HG02678 (cell line): ENCODE measurements at regions not wholly inside any gene's neighbourhood (a gene's known extent, or its start where the extent isn't known, plus 50 kb on each side); places are given as distances from the start of the nearest gene placed in this dataset.
"Not testable (repeated sequence)": the region's sequence is repeated elsewhere in the genome, so short reads cannot be mapped to it uniquely, and the experiment has no call there.

ENCODE experiments used
- ATAC-seq: cut with Tn5 transposase; IDR thresholded peaks from one replicate; pipeline ENCODE4 v1.9.1; 2021; ENCODE audit warnings: mild to moderate bottlenecking, moderate library complexity; ENCODE audit not compliant: unreplicated experiment

DNA sequence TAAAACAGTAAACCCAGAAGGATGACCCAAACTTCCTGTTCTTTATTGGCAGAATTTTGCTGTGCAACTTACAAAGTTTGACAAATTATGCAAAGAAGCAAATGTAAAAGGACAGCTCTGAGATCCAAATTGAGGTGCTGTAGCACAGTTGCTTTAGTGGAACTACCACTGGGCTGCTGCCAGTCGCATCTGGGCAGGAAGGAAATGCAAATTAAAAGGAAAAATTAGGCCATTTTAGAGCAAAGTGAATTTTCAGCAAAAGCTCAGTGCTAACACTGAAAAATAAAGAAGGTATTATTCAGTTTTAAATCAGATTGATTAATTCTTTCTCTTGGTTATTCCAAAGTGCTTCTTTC, 104.5 kb downstream of the ZMAT3 start:
- ATAC-seq, result peak; percentile 26

DNA sequence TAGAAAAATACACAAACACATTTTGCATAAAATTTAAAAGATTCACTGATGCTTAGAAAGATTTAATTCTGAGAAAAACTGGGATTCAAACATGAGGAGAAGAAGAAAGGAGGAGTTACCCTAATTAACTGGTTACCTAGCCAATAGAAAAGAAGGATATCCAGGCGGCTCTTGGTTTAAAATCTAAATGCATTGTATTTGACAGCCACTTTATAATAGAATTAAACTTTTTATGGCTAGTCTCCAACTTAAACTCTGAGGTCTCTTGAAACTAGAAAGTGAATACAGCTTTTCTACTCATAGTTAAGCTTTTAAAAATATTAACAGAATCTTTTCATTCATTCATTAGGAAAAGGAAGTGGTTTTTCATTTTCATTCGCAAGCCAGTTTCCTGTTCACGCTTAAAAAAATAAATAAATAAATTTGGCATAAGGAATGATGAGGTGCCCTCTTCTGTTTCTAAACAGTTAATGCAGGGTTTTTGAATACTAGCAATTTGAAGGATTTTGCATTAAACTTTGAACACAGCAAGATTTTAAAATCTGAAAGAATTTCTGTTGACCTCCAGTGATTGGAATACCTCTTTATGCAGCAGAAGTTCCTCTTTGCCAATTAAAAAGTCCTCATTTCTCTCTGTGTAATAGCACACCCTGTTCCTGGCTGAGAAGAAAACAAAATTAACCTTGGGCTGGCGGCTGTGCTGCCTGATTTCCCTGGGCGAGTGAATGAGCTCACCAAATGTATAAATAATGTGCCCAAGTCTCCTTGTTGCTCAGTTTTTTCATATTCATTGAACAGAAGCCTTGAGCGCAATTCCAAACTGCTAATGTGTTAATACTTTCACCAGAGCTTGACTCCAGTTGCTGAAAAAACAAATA, 105.1 kb downstream of the ZMAT3 start:
- peak; percentile 41 for ATAC-seq

DNA sequence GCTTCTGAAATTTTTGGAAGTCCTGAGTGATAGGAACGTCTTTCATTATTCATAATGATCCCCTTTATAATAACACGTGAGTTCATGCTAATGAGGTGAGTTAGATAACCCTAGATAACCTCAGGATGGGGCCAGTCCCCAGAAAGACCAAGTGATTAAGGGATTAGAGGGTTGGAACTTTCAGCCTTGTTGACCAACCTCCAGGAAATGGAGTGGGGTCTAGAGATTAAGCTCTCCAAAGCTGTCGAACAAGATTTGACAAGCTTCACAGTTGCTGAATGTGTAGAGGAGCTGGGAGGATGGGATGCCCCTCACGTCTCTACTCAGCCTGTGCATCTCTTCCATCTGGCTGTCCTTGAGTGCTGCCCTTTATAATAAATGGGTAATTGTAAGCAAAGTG, 107.1 kb downstream of the ZMAT3 start:
- no peak for ATAC-seq

DNA sequence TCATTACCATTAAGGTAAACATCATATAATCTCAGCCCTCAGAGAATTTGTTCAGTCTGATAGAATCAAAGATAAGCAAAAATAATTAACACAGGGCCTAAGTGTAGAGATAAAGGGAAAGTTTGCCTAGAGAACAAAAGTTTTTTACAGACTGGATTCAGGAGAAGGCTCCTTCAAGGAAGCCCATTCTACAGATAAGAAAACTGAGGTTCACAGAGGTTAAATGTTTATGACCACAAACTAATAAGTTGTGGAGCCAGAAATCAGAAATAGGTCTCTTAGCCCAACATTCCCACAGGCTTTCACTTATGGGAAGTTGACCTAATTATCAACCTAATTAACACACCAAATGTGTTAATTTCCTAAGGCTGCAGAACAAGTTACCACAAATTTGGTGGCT, 110.7 kb downstream of the ZMAT3 start:
- no peak for ATAC-seq

DNA sequence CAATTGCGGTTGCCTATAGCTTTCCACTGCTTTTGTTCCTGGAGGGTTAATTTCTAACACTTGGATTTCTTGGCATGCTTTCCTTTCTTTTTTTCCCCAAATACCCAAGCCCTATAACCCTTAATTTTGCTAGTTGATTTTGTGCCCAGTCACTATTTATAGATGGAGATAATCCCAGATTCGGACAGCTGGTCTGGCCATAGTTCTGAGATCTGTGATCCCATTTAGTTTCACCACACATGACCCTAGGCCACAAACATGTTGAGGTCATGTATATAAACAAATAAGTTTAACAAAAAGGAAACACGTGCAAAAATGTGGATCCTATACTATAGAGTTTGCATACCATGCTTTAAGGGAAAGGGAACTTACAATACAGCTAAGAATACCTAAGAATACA, 111.4 kb downstream of the ZMAT3 start:
- no peak for ATAC-seq

DNA sequence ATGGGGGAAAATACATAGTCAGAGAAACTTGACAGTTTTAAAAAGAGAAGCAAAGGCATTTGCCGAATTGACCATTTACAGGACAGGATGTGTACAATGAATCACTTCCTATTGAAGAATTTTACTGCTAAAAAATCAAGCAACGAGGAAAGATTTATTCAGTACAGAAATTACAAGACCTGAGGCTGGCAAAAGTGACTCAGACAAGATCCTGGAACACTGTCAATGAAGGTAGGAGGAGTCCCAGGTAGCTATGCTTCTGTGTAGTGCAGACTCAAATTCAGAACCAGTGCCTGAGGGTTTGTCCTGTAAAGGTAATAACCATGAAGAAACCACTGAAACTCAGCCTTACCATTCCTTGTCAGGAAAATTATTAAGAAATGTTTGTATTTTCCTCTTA, 120.9 kb downstream of the ZMAT3 start:
- no peak for ATAC-seq

DNA sequence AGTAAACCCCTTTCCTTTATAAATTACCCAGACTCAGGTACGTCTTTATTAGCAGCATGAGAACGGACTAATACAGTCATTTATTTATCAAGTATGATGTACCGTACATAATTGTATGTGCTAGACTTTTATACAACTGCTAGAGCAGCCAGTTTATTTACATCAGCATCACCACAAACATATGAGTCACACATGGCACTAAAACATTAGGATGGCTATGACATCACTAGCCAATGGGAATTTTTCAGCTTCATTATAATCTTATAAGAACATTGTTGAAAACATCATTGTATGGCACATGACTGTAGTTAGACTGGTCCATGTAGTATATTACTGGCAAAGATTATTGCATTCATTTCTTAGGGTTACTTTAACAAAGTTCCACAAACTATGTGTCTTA, 121.7 kb downstream of the ZMAT3 start:
- no peak for ATAC-seq

DNA sequence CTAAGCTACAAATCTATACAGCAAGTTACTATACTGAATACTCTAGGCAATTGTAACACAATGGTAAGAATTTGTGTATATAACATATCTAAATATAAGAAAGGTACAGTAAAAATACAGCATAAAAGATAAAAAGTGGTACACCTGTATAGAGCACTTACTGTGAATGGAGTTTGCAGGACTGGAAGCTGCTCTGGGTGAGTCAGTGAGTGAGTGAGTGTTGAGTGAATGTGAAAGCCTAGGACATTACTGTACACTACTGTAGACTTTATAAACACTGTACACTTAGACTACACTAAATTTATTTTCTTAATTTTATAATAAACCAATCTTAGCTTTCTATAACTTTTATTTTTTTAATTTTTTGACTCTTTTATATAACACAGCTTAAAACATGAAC, 123.1 kb downstream of the ZMAT3 start:
- ATAC-seq, result no peak

DNA sequence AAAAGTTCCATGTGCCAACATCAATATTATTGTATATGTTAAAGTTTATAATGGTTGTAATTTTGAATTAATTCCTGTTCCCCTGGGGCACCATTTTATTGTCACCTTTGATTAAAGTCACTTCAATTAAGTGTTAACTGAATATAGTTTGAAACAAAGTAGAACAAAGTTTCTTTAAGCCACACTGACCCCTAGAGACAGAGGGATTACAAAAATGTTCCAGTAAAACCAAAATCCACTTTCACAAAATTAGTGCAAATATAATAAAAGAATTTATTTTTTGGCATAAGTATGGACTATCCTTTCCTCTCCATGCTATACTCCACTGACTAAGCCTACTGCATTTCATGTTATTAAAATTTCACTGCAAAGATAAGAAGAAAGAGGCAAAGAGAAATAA, 123.9 kb downstream of the ZMAT3 start:
- ATAC-seq, result no peak

DNA sequence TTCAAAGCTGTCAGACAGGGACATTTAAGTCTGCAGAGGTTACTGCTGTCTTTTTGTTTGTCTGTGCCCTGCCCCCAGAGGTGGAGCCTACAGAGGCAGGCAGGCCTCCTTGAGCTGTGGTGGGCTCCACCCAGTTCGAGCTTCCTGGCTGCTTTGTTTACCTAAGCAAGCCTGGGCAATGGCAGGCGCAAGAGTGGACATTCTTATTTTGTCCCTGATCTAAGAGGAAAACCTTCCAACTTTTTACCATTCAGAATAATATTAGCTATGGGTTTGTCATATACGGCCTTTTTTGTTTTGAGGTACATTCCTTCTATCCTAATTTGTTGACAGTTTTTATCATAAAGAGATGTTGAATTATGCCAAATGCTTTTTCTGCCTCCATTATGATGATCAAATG, 129.3 kb downstream of the ZMAT3 start:
- ATAC-seq, result not testable (repeated sequence)

DNA sequence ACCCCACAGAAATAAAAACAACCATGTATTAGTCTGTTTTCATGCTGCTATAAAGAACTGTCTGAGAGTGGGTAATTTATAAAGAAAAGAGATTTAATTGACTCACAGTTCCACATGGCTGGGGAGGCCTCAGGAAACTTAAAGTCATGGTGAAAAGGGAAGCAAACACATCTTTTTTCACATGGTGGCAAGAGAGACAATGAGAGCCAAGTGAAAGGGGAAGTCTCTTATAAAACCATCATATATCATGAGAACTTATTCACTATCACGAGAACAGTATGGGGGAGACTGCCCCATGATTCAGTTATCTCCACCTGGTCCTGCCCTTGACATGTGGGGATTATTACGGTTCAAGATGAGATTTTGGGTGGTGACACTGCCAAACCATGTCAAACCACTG, 141.5 kb downstream of the ZMAT3 start:
- no peak for ATAC-seq

DNA sequence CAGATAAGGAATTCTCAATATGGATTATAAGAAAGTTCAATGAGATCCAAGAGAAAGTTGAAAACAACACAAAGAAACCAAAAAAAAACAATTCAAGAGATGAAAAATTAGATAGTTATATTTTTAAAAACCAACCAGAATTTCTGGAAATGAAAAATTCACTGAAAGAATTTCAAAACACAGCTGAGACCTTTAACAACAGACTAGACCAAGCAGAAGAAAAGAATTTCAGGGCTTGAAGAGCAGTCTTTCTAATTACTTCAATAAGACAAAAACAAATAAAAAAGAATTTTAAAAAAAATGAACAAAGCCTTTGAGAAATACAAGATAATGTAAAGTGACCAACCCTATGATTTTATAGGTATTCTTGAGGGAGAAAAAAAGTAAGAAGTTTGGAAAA, 155.4 kb downstream of the ZMAT3 start:
- ATAC-seq, result no peak

DNA sequence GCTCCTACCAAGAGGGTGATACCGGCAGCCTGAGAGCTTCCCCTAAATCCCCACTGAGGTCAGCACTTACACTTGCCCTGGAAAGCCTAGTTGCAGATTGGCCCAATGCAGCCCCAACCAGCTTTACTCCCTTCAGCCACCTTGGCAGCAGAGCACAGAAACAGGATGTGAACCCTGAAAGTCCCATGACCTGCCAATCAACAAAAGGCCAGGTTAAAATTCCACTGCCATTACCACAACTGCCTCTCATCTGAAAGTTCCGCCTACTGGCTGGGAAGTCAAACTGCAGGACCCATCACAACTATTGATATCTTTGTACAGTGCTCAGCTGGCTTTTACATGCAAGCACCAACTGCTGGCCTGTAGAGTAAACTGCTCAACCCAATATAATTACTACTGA, 156.2 kb downstream of the ZMAT3 start:
- no peak for ATAC-seq

DNA sequence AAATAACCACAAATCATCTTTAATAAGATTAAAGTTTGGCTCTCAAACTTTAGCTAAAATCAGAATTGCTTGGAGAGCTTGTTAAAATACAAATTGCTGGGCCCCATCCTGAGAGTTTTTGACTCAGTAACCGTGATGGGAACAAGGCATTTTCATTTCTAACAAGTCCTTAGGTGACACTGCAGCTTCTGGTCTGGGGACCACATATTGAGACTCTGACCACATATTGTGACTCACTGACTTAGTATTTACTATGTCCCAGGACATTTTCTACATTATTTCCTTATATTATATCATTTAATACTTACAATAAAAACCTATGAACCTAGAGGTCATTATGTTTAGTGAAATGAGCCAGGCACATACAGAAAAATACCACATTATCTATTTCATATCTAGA, 164.5 kb downstream of the ZMAT3 start:
- ATAC-seq, result no peak

DNA sequence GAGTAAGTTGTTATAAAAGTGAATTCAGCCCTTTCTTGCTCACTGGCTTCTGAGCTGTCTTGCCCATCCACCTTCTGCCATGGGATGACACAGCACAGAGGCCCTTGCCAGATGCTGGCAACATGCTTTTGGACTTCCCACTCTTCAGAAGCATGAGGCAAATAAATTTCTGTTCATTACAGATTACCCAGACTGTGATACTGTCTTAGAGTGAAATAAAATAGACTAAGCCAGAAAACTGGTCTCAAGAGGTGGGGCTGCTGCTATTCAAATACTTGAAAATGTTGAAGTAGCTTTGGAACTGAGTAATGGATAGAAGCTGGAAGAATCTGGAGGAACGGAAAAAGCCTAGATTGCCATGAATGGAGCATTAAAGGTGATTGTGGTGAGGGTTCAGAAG, 170.4 kb downstream of the ZMAT3 start:
- ATAC-seq, result no peak

DNA sequence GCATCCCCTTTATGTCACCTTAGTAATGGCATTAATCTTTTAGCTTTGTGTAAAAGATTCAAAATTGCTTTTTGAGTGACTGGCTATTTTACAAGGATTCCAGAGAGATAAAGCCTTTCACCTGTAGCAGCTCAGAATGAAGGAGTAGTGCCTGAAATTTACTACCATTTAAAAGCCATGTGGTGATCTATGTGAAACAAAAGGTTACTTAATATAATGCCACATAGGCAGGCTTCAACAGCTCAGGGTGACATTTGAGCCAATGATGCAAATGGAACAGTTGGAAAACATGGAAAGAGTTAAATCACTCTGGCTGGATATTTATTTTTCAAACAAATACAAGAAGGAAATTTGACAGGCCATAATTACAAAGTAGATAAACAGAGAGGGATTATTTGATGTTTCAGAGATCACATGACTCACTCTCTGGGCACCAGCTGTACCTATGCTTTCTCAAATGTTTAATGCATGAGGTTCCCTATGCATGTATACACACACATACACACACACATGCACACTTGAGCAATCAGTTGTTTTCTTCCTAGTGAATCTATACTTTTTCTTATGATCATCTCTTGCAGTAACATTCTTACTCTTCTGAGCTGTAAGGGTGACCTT, 171.5 kb downstream of the ZMAT3 start:
- ATAC-seq, result no peak

DNA sequence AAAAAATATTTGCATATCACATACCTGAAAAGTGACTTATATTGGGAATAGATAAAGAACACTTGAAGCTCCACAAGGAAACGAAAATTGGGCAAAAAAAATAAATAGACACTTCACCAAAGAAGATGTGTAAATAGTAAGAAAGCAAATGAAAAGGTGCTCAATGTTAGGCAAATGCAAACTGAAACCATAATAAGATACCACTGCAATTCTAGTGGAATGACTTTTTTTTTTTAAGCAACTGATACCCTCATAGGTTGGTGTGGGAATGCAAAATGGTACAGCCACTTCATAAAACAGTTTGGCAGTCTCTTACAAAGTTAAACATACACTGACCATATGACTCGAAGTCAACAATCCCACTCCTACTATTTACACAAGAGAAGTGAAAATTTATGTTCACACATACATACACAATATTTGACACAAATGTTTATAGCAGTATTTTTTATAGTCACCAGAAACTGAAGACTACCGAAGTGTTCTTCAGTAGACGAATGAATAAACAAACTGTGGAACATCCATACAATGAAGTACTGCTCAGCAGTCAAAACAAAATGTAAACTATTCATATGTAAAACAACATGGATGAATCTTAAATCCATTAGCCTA, 176.3 kb downstream of the ZMAT3 start:
- no peak for ATAC-seq
